Left forelimb (tissue), 1 donor: ENCODE measurements at regions not wholly inside any gene's neighbourhood (a gene's known extent, or its start where the extent isn't known, plus 50 kb on each side); places are given as distances from the start of the nearest gene placed in this dataset.
"Not testable (repeated sequence)": the region's sequence is repeated elsewhere in the genome, so short reads cannot be mapped to it uniquely, and the experiment has no call there.

ENCODE experiments used
- DNase-seq: peaks from one replicate; pipeline ENCODE4 v3.0.0-alpha.2; 2018; ENCODE audit warnings: low spot score

DNA sequence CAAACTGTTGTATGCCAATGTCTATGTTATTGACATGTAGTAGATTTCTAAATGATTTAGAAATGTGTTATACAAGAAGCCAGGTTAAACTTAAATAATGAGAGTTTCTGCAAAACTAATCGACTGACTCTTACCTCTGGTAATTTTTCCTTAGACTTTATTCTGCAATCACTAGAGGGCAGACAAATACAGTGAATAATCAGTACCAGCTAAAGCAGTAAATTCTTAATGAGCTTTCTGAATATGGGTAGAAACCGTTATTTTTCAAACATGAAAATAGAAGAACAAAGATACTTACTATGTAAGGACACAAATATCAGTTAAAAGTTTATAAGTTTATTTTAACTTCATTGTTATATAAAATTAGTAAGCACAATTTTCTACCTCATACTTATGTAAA, 97.9 kb upstream of the RGS1 start:
- DNase-seq: no peak

DNA sequence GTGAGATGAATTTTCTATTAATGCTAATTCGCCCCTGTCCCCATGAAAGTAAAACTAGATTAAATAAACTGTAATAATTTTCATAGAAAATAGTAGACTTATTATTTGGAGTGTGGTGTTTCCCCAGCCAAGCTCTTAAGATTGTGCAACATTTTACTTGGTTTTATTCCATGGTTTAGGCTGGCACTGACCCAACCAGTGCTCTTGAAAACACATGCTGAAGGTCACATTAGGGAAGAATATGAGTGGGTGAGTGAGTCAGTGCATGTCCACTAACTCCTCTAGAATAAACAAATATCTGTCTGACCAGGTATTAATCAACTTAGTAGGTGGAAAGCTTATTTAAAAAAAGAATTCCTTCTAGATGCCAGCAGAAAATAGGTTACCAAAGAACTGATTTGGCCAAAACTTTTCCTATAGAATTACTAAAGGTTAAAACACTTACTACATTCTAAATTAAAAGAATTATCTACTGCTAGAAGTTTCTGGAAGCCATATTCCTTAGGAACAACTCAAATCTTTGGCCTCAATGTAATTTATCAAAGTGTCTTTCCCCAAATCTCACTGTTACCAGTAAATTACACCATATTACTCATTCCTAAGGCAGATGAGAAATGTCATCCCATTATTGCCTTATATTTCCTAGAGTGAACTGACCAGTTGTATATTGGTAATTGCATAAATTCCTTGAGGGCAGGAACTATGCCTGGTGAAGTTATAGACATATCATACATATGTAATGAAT, 89.7 kb upstream of the RGS1 start:
- no peak for DNase-seq

DNA sequence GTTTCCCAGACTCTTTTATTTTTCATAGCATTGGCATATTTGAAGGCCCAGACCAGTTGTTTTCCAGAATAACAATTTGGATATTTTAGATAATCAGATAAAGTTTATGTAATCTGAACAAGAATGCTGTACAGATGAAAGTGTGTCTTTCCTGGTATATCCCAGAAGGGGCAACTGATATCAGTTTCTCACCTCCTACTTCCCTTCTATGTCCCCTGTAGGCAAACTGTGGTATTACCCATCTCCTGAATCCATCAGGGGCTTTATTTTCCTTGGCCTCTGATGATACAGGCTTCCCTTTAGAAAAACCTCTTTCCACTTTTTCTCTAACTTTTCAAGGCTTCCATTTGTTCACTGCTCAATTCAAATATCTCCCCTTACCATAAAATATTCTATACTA, 87.5 kb upstream of the RGS1 start:
- no peak for DNase-seq

DNA sequence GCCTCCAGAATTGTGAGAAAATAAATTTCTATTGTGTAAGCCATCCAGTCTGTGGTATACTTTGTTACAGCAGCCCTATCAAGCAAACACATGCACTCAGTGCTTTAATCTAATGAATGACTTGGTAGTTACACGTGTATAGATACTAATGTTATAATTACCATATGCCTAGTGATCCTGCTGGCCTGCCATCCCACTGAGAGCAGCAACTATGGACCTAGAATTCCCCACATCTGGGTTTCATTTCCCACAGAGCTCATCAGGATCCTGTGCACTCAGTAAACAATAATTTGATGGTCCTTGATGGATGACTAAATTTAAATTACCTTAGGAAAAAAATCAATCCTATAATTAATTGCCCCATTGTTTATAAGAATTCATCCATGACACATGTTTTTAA, 86.5 kb upstream of the RGS1 start:
- DNase-seq: no peak

DNA sequence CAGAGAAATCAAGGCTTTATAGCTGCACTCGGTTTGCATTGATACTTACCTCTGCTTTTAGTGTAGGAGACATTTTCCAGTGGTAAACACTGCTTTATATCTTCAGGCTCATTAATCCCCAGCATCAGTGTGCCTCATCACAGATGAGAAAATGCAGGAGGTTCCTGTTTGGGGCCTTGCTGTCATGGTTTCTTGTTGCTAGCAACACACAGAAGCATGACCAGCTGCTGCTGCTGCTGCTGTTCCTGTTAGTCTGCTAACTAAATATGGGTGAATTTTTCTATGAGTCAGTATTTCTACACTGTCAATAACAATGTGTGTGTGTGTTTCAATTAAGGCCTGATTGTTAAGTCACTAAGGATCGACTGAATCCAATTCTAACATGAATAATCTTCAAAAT, 85.8 kb upstream of the RGS1 start:
- DNase-seq: peak; percentile 67

DNA sequence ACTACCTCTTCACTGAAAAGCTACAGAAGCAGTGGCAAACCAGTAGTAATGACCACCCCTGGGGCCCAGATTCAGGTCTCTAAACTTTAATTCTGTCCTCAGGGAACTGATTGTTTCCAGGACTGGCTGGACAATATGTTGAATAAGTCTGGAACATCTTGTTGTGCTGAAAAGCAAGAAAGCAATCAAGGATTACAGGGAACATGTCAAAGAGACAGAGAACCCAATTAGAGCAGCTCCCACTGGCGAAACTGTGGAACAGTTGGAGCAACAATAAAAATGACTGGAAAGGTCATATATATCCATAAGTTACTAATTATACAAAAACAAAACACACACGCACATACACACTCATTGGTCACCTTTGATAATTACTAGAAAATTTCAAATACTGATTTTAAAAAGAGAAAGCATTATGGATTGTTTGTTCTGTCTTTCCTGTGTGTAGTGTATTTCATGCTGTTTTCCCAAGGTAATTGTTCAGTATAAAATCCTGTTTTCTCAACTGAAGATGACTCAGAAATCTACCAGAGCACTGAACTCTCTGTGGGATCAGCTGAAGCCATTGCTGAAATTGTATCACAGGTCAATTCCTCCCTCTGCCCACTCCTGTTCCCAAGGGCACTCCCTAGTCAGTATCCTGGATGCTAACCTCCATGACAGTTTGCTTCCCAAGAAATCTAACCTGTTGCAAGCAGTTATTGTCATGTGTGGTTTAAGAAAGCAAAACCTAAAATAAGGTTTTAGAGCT, 83.6 kb upstream of the RGS1 start:
- no peak for DNase-seq

DNA sequence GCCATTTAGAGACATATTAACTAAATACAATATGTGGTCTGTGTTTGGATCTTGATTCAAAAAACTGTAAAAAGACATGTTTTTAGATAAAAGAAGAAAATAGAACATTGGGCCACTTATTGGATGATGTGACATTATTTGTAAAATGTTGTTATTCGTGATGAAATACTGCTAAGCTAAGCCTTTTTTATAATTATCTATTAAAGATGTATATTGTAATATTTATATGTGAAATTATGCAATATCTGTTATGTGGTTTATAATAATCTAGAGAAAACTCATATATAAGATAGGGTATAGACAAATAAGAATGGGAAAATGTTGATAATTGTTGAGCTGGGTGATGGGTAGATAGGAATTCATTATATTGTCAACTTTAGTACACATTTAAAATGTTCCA, 82.0 kb upstream of the RGS1 start:
- no peak for DNase-seq

DNA sequence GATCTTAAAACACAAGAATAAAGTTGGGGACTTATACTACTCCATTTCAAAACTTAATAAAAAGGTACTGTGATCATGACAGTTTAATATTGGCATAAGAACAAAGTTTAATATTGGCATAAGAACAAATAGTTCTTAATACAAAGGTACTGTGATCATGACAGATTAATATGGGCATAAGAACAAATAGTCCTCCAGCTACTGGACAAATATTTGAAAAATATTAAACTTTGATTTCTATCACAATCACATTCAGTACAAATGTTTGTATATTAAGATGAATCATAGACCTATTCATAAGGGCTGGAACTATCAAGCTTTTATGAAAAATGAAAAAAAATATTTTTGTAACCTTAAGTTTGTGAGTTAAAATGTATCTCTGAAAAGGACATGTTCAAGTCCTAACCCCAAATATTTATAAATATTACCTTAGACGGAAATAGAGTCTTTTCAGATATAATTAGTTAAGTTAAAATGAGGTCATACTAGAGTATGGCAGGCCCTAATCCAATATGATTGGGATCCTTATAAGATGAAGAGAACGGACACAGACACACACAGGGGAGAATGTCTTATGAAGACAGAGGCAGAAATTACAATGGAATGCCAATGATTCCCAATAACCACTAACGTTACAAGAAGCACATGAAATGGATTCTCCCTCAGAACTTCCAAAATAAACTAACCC, 79.1 kb upstream of the RGS1 start:
- no peak for DNase-seq

DNA sequence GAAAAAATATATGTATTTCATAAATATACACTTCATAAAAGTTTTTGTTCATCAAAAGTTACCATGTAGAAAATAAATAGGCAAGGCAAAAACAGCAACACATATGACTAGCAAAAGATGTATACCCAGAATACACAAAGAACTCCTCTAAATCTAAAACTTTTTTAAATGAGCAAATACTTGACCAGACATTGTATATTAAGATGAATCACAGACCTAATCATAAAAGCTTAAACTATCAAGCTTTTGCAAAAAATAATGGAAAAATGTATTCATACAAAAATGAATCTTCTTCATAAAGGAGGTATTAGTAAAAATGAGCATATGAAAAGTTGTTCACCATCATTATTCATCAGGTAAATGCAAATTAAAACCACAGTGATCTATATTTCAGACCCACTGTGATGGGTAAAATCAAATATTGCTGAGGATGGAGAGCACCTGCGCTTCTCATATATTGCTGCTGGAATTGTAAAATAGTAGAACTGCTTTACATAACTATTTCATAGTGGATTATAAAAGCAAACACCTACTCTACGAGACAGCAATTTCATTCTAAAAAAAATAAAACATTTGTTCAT, 78.3 kb upstream of the RGS1 start:
- no peak for DNase-seq

DNA sequence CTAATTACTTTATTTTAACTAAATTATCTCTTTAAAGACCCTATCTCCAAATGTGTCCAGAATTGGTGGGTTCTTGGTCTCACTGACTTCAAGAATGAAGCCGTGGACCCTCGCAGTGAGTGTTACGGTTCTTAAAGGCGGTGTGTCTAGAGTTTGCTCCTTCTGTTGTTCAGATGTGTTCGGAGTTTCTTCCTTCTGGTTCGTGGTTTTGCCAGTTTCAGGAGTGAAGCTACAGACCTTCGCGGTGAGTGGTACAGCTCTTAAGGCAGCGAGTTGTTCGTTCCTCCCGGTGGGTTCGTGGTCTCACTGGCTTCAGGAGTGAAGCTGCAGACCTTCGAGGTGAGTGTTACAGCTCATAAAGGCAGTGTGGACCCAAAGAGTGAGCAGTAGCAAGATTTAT, 77.5 kb upstream of the RGS1 start:
- not testable (repeated sequence) for DNase-seq

DNA sequence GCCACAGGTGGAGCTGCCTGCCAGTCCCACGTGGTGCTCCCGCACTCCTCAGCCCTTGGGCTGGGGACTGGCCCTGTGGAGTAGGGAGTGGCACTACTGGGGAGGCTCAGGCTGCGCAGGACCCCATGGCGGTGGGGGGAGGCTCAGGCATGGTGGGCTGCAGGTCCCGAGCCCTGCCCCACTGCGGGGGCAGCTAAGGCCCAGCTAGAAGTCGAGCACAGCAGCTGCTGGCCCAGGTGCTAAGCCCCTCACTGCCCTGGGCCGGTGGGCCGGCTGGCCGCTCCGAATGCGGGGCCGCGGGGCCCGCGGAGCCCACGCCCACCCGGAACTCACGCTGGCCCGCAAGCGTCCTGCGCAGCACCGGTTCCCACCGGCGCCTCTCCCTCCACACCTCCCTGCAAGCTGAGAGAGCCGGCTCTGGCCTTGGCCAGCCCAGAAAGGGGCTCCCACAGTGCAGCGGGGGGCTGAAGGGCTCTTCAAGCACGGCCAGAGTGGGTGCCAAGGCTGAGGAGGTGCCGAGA, 76.5 kb upstream of the RGS1 start:
- DNase-seq: not testable (repeated sequence)

DNA sequence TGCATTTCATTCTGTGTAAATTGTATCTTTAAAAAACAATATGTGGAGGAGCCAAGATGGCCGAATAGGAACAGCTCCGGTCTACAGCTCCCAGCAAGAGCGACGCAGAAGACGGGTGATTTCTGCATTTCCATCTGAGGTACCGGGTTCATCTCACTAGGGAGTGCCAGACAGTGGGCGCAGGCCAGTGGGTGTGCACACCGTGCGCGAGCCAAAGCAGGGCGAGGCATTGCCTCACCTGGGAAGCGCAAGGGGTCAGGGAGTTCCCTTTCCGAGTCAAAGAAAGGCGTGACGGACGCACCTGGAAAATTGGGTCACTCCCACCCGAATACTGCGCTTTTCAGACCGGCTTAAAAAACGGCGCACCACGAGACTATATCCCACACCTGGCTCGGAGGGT, 75.0 kb upstream of the RGS1 start:
- DNase-seq: not testable (repeated sequence)

DNA sequence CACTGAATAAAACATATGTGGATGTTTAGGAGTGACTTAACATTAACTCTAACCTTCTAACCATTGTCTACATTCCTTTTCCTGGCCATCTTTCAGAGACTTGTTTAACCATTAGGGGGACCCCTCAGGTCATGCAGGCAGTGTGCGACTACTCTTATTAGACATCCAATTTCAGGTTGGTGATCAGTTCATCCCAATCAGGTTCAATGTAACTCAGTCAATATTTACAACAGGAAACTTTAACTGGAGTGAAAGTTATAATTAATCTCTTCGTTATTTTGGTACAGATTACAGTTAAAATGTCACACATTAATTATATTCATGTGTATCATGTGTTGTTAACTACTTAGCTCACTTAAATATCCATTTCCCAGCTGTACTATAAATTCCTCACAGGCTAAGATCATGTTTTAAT, 68.8 kb upstream of the RGS1 start:
- DNase-seq: no peak

DNA sequence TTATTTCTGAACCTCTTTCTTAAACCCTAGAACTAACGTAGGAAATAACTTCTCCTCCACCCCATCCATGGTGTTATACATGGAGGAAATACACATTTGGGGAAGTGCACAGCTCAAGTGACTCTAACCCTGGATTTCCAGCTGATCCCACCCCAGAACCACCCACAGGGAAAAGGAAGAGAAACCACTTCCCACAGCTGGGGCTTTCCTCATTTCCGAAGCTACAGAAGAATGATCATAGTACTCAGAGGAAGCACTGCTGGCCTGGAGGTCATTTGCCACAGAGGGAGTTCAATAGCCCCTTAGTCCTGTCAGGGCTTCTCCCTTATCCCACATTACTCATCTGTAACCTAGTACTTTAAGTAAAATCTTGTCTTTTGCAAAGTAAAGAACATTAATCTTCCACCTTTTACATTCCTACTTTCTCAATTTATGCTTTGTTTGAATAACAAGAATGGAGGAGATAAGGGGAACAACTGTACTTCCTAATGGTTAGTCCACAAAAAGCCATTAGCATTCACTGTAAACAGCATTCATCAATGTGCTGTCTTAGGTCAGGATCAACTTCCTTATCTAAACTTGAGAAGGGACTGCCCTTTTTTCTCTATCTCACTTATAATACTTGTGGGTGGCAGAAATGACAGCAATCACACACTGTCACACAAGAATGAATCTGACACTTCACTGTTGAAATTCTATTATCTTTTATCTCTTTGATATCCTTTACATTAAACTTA, 63.0 kb upstream of the RGS1 start:
- no peak for DNase-seq

DNA sequence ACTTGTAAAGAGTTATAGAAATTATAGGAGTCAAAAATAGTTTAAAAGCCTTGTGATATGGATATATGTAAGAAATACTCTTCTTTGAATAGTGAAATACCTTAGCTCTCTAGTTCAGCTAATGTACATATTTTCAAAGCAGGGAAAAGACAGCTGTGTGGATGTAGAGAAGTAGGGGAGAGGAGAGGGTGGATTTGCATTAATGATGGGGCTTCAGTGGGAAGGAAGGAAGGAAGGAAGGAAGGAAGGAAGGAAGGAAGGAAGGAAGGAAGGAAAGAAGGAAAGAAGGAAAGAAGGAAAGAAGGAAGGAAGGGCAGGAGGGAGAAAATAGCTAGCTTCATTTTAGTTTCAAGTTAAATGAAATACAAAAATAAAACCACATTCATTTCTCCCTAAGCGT, 62.4 kb upstream of the RGS1 start:
- DNase-seq: no peak

DNA sequence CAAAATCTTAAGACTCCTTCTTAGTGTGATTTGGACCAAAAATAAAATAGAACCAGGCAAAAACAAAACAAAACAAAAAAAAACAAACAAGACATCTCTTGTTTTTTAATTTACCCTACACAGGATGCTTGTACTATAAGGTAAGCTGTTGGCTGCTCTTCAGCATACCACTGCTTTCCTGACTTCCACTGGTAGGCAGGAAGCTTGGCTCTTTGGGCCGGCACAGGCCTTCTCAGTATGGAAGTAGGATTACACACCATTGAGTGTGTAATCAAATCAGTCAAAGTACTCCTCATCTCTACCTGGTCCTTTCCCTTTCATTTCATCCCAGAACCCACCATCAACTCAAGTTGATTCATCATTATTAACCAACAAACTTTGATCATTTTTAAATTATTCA, 61.9 kb upstream of the RGS1 start:
- no peak for DNase-seq

DNA sequence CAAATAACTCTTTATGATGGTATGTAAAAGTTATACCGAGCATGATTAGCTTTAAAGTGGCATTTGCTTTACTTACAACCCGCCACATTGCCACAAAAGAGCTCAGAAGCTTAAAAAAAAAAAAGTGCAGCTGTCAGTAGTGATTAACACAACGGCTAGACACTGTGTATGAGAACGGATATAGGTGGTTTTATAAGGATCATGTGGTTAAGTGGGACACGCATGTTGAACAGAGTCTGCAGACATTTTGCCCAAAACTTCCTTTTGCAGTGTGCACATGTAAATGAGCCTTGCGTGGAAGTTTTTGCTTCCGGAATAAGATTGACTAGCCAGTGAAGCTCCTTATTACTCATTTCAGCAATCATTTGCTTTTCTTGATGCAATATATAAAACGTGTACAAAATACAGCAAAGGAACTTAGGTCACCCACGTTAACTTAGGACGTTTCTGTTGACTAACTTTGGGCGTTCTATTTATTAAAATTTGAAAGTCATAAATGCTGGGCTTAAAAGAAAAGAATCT, 58.7 kb upstream of the RGS1 start:
- no peak for DNase-seq

DNA sequence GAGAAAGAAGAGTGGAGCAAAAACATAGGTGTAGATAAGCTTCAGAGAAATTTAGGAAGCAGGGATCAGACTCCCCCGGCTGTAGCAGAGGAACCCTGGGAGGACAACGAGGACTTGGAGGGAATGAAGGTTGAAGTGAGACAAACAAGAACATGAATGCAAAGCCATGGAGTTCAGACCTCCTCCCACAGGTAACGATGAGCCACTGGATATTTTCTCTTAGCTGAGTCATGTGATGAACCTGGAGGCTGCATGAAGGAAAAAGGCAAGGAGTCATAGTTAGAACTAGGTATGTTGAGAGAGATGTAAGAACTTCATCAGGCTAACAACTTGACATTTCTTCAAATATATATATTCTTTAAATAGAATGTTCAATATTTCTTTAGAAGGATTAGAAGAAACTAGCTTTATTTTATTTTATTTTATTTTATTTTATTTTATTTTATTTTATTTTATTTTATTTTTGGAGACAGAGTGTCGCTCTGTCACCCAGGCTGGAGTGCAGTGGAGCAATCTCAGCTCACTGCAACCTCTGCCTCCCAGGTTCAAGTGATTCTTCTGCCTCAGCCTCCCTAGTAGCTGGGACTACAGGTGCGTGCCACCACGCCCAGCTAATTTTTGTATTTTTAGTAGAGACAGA, 57.7 kb upstream of the RGS1 start:
- DNase-seq: not testable (repeated sequence)

DNA sequence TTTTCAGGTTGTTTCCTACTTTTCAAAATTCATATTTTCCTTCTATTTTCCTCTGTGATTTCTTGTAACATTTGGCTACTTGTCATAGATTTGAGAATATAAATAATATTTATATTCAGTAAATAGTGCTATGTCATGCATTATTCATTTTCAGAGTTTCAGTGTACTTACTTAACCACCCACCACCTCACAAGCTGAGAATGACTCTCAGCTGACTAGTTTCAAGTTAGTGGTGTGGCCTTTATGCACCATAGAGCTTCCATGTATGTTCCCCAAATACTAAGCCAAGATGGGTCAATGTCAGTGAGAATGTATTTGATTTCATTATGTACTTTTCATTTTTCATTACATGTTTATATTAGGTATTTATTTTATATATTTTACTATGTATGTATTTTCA, 56.9 kb upstream of the RGS1 start:
- no peak for DNase-seq

DNA sequence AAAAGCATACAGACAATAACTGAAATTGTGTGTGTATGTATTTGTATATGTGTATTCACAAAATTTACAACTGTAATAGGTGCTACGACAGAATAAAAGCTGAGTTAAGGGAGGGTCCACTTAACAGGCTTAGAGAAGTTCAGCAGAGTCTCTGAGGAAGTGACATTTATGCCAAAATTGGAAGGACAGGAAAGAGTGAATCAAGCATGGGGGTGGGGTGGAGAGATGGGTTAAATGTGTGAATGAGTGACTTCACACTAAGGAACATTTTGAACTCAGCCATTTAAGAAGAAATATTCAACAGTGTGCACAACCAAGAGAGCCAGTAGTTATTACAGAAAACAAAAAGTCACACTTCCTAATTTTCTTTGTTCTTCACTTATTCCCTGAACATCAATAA, 53.8 kb upstream of the RGS1 start:
- DNase-seq: no peak

DNA sequence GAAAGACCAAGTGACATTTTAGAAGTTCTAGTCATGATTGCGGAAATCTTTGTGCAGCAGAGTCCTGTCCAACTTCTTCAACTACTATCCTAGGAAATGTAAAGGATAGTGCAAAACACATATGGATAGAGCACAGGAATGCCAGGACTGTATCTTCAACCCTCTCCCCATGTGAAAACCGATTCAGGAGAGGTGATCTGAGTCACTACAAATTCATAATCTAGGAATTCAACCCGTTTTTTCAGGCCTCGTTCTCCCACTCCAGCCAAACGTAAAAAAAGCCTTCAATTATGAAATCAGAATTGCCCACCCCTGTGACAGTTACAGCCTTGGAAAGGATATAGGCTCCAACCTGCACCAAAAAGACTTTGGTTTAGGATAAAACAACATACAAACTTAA, 52.9 kb upstream of the RGS1 start:
- DNase-seq: no peak
